Mucosa of descending colon (tissue), 3 donors: ENCODE measurements at regions not wholly inside any gene's neighbourhood (a gene's known extent, or its start where the extent isn't known, plus 50 kb on each side); places are given as distances from the start of the nearest gene placed in this dataset.
A peak's percentile ranks its signal among the peaks of the same experiment; 100 is the strongest.

Experiments
- ATAC-seq: fragments of 200-7000 bp; cut with Tn5 transposase; one replicate; pipeline ENCODE4 v1.9.1; 2020; ENCODE audit warnings: mild to moderate bottlenecking, moderate library complexity
- DNase-seq, 3 donors: peaks; one replicate each; pipeline ENCODE4 v3.0.0-alpha.2; 2020
- H3K36me3 ChIP-seq: fragments of 200-600 bp; one replicate; pipeline ENCODE4 v1.8.0; 2021; ENCODE audit warnings: low read depth, mild to moderate bottlenecking
- H3K4me1 ChIP-seq: fragments of 200-600 bp; one replicate; pipeline ENCODE4 v1.8.0; 2021; ENCODE audit warnings: low read depth, mild to moderate bottlenecking
- H3K4me3 ChIP-seq: fragments of 200-600 bp; one replicate; pipeline ENCODE4 v1.8.0; 2021; ENCODE audit warnings: mild to moderate bottlenecking
- H3K9me3 ChIP-seq: fragments of 200-600 bp; one replicate; pipeline ENCODE4 v1.8.0; 2021; ENCODE audit warnings: mild to moderate bottlenecking
- CTCF ChIP-seq: fragments of 200-600 bp; IDR thresholded peaks from one replicate; pipeline ENCODE4 v1.8.0; 2022; ENCODE audit warnings: antibody characterized with exemption, mild to moderate bottlenecking
- intact Hi-C, 2 donors: fragments of 100-400 bp; cut with DNase I in 1 of 2; cut with micrococcal nuclease in 1 of 2; formaldehyde crosslinking; loops; one replicate each; pipeline versions ENCODE4 v1.11.0 to v1.11.1; 2022; cut with DNase I, micrococcal nuclease
- donor health status: DM: no; HTN: no; CAD: no; lungs with moderate emphysema.
- donor health status: DM: no; HTN: no; CAD: no.
- donor health status: DM: no; HTN: yes; CAD: no.

DNA sequence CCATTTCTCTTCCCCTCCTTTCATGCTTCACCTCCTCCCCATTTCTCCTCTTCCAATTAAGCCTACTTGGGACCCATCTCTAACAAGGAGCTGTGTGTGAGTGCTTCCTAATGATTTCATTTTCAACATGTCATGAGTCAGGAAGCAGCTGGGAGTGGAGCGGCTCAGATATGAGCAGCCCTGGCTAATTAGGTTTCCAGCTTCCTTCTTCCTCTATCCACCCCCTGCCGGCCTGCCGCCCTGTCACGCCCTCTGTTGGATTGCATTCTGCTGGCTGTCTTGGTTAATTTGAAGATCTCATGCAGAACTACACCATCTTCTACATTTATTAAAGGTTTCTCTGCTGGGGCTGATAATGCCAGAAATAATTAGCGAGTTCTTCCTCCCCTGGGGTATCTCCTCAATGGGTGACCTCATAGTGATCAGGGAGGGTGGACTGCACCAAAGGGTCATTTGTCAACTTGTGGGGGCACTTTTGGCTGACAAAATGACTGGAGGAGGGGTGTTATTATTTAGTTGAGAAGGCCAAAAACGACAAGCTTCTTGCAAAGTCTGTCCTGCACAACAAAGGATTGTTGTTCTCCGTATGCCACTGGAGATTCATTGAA, 300.9 kb upstream of the SRRM4 start:
- ATAC-seq, result peak; percentile 99

DNA sequence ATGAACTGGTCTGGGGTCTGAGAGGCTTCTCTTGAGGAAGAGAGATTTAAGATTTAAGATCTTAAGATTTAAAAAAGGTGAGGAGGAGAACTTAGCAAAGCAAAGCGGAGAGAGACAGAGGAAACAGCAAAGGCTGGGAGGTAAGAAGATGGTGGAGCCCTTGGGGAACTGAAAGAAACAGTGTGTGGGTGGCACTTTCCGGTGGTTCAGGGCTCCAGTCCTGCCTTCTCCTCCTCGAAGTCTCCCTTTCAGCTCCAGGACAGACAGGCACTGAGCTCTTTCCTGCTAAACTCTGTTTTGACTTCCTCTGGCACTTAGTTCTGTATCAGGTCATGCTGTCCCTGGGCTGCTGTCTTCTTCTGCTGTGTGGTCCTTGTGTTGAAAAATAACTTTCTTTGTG, 298.7 kb upstream of the SRRM4 start:
- H3K4me3 ChIP-seq, result no peak overlapping the region
- DNase-seq (no peak), ATAC-seq (no peak)
- H3K9me3 ChIP-seq, result no peaks in the 10 kb centered on the region
- intact Hi-C loops, result no loop called here
- no peaks in the 10 kb centered on the region for H3K36me3 ChIP-seq
- peaks cover 3% of the 10 kb centered on the region for H3K4me1 ChIP-seq
- TF ChIP-seq CTCF, result no peak

More for the DNA sequence above, 300.9 kb upstream of the SRRM4 start:
- H3K36me3 ChIP-seq, result no peaks in the 10 kb centered on the region
- no peak for TF ChIP-seq CTCF
- no peaks in the 10 kb centered on the region for H3K4me1 ChIP-seq
- no peaks in the 10 kb centered on the region for H3K9me3 ChIP-seq
- DNase-seq, result peak; percentile 47 to 66 (median 64)
- intact Hi-C loops, result no loop called here
- H3K4me3 ChIP-seq, result no peak overlapping the region

GRCh38 chr12:118685983-118686607, 295.2 kb upstream of the SRRM4 start:
- Histone ChIP-seq H3K4me1 (peaks cover 3% of the 10 kb centered on the region), H3K9me3 (no peaks in the 10 kb centered on the region), H3K4me3 (no peak overlapping the region), H3K36me3 (no peaks in the 10 kb centered on the region)
- intact Hi-C loops, result no loop called here
- ATAC-seq (peak; percentile 97), DNase-seq (peak in 1 of 3 donors; percentile 53)
- no peak for TF ChIP-seq CTCF

DNA sequence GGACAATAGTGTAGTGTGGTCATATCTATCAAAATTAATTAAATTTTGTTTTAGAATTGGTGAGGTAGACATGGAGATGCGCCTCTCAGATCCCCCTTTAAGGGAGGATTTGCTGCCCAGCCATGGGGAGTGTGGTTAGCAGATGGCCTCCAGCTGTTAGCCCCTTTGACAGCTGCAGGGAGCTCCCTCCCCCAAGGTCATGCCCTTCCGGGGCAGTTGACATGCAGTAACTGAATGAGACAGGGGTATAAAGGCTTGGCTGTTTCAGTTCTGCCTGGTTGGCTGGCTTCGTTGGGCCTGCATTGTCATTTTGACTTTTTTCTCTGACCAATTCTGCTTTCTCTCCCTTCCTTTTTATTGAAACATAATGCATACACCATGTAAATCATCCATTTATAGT, 291.5 kb upstream of the SRRM4 start:
- intact Hi-C loops, result no loop called here
- DNase-seq (no peak), ATAC-seq (no peak)
- H3K9me3 ChIP-seq, result no peaks in the 10 kb centered on the region
- H3K4me1 ChIP-seq, result peaks cover 3% of the 10 kb centered on the region
- no peak overlapping the region for H3K4me3 ChIP-seq
- no peaks in the 10 kb centered on the region for H3K36me3 ChIP-seq
- no peak for TF ChIP-seq CTCF

- Histone ChIP-seq H3K4me3 (no peak overlapping the region), H3K36me3 (no peaks in the 10 kb centered on the region), H3K4me1 (peaks cover 3% of the 10 kb centered on the region), H3K9me3 (no peaks in the 10 kb centered on the region)
- TF ChIP-seq CTCF, result no peak
- no peak for ATAC-seq
- DNase-seq, result no peak
- intact Hi-C loops, result no loop called here
Measured at GRCh38 chr12:118690506-118690905, 290.8 kb upstream of the SRRM4 start.
